PFSK-1 (cell line): ENCODE measurements at regions not wholly inside any gene's neighbourhood (a gene's known extent, or its start where the extent isn't known, plus 50 kb on each side); places are given as distances from the start of the nearest gene placed in this dataset.

Experiments used
- FOXP2 ChIP-seq: optimal IDR thresholded peaks from 2 replicates; pipeline ENCODE3; 2011; ENCODE audit warnings: borderline replicate concordance, control low read depth, inconsistent platforms; ENCODE audit not compliant: insufficient read depth; ENCODE audit errors: extremely low read length, extremely low read depth
- POLR2AphosphoS5 ChIP-seq: IDR thresholded peaks from 2 replicates; pipeline ENCODE4 v1.6.1; 2012; ENCODE audit warnings: low read depth, mild to moderate bottlenecking, control low read depth, low read length, moderate library complexity
- SIN3A ChIP-seq: IDR thresholded peaks from 2 replicates; pipeline ENCODE4 v1.6.1; 2012; ENCODE audit warnings: mild to moderate bottlenecking, low read length, moderate library complexity, borderline replicate concordance; ENCODE audit not compliant: insufficient read depth
- TAF1 ChIP-seq: IDR thresholded peaks from 2 replicates; pipeline ENCODE4 v1.6.1; 2012; ENCODE audit warnings: low read length, control low read depth, borderline replicate concordance; ENCODE audit not compliant: insufficient read depth
- TF ChIP-seq, protein P1 (sequence below), 2 experiments: IDR thresholded peaks; 2 replicates each; pipeline versions ENCODE4 v1.6.1 to v1.8.0; 2011 to 2012; ENCODE audit warnings: low read depth in 2 of 2, low read length in 2 of 2, control low read depth in 1 of 2, inconsistent platforms in 1 of 2, mild to moderate bottlenecking in 1 of 2, moderate library complexity in 1 of 2; ENCODE audit not compliant: insufficient read depth in 1 of 2

DNA sequence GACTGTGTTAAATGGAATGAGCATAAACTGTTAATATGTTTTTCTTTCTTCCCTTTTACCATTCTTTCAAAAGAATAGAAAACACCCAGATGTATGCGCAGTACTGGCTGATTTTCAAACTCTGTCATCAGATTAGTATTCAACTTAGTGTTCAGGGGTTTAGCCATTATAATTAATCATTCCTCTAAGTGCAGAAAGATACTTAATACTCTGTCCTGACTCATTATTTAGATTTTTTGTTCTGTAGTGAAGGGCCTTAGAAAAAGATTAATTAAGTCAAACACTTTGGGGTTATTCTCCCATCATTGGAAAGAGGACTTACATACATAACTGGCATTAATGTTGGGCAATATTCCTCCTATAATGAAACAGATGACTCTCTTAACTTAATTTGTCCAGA lies 1316.7 kb upstream of the SLC10A2 start:
- no peak for TF ChIP-seq SIN3A
- no peak for TF ChIP-seq POLR2AphosphoS5
- TF ChIP-seq TAF1, result no peak
- TF ChIP-seq FOXP2, result no peak
- TF ChIP-seq, protein P1, sequence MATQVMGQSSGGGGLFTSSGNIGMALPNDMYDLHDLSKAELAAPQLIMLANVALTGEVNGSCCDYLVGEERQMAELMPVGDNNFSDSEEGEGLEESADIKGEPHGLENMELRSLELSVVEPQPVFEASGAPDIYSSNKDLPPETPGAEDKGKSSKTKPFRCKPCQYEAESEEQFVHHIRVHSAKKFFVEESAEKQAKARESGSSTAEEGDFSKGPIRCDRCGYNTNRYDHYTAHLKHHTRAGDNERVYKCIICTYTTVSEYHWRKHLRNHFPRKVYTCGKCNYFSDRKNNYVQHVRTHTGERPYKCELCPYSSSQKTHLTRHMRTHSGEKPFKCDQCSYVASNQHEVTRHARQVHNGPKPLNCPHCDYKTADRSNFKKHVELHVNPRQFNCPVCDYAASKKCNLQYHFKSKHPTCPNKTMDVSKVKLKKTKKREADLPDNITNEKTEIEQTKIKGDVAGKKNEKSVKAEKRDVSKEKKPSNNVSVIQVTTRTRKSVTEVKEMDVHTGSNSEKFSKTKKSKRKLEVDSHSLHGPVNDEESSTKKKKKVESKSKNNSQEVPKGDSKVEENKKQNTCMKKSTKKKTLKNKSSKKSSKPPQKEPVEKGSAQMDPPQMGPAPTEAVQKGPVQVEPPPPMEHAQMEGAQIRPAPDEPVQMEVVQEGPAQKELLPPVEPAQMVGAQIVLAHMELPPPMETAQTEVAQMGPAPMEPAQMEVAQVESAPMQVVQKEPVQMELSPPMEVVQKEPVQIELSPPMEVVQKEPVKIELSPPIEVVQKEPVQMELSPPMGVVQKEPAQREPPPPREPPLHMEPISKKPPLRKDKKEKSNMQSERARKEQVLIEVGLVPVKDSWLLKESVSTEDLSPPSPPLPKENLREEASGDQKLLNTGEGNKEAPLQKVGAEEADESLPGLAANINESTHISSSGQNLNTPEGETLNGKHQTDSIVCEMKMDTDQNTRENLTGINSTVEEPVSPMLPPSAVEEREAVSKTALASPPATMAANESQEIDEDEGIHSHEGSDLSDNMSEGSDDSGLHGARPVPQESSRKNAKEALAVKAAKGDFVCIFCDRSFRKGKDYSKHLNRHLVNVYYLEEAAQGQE (IDR thresholded peaks at IDR 0.05; ENCODE audit: insufficient read depth in 1 of 2, low read depth in 2 of 2, low read length in 2 of 2), result no peak
